Stomach (tissue), 4 donors: ENCODE measurements at regions not wholly inside any gene's neighbourhood (a gene's known extent, or its start where the extent isn't known, plus 50 kb on each side); places are given as distances from the start of the nearest gene placed in this dataset.
"Not testable (repeated sequence)": the region's sequence is repeated elsewhere in the genome, so short reads cannot be mapped to it uniquely, and the experiment has no call there.

Source experiments
- CTCF ChIP-seq, 7 experiments: fragments of 450-650 bp in 4 of 7; fragments of 200-600 bp in 3 of 7; sonication (generic) in 3 of 7; IDR thresholded peaks; one replicate each; pipeline ENCODE4 v1.5.1; 2016 to 2019; ENCODE audit warnings: antibody characterized with exemption in 7 of 7, control low read depth in 2 of 7, mild to moderate bottlenecking in 1 of 7
- POLR2A ChIP-seq, 4 donors: fragments of 450-650 bp; IDR thresholded peaks; one replicate each; pipeline ENCODE4 v1.6.1; 2016; ENCODE audit warnings: antibody characterized with exemption in 4 of 4, control low read depth in 2 of 4, mild to moderate bottlenecking in 1 of 4, moderate library complexity in 1 of 4
- POLR2AphosphoS5 ChIP-seq, 3 donors: sonication (generic); formaldehyde crosslinking; IDR thresholded peaks; one replicate each; pipeline ENCODE4 v1.6.1; 2016; ENCODE audit warnings: antibody characterized with exemption in 3 of 3

GRCh38 chr2:131775903-131776506 is 248.3 kb downstream of the CCDC74A start:
- TF ChIP-seq POLR2A, CTCF, POLR2AphosphoS5 (IDR thresholded peaks at IDR 0.05): not testable (repeated sequence)
